K562 (cell line): ENCODE measurements at regions not wholly inside any gene's neighbourhood (a gene's known extent, or its start where the extent isn't known, plus 50 kb on each side); places are given as distances from the start of the nearest gene placed in this dataset.

Source experiments
- ATAC-seq: fragments of 200-7000 bp; cut with Tn5 transposase; 3 replicates; pipeline ENCODE4 v1.9.1; 2020; ENCODE audit warnings: moderate library complexity
- BruUV-seq: library from RNA; stranded (reverse); fragments of 400-500 nt; replicated peaks from 2 replicates; lab custom pipeline; 2021; lab: Mats Ljungman, UMichigan
- CTCF ChIA-PET: fragments of 300-600 bp; formaldehyde crosslinking; extraction: SDS; loops from one replicate; lab custom pipeline; 2021; ENCODE audit warnings: low intra/inter-chr PET ratio; lab: Yijun Ruan, JAX
- POLR2A ChIA-PET: fragments of 300-600, 350-650 bp; sonication (Branson Sonifier 250); formaldehyde crosslinking; extraction: SDS; loops from one replicate; lab custom pipeline; 2021; ENCODE audit warnings: antibody characterized with exemption, inconsistent platforms; lab: Yijun Ruan, JAX
- DNase-seq, 4 experiments: peaks; one replicate each; pipeline versions ENCODE4 v3.0.0 to v3.0.0-alpha.2; 2011 to 2018; ENCODE audit warnings: low spot score in 3 of 4, mixed read lengths in 3 of 4; ENCODE audit errors: extremely low read depth in 1 of 4
- FAIRE-seq: peaks from 2 replicates; lab custom pipeline; 2011; peaks lifted over from hg19 to GRCh38; lab: Jason Lieb, UNC
- H2AFZ ChIP-seq: 2 replicates; pipeline ENCODE4 v1.6.0; 2011; ENCODE audit warnings: low read depth, low read length, control low read depth, inconsistent platforms
- H3K27ac ChIP-seq: fragments of 200-600 bp; 3 replicates; pipeline ENCODE4 v1.8.0; 2011; ENCODE audit warnings: low read depth, mild to moderate bottlenecking, control low read depth, inconsistent platforms, low read length, moderate library complexity, mixed read lengths; ENCODE audit errors: extremely low read depth
- H3K27me3 ChIP-seq, 2 experiments: fragments of 300-600 bp in 1 of 2; 2 replicates in 1 of 2; 3 replicates in 1 of 2; pipeline versions ENCODE4 v1.6.0 to v1.8.0; 2011; ENCODE audit warnings: inconsistent platforms in 2 of 2, low read length in 2 of 2, mild to moderate bottlenecking in 1 of 2, mixed read lengths in 1 of 2, moderate library complexity in 1 of 2; ENCODE audit not compliant: control insufficient read depth in 2 of 2, insufficient read depth in 2 of 2
- H3K36me3 ChIP-seq: fragments of 300-600 bp; 3 replicates; pipeline ENCODE4 v1.8.0; 2011; ENCODE audit warnings: mild to moderate bottlenecking, low read length, inconsistent platforms; ENCODE audit not compliant: control insufficient read depth, insufficient read depth
- H3K4me1 ChIP-seq, 2 experiments: fragments of 200-600 bp in 1 of 2; replicated peaks in 1 of 2; 2 replicates in 1 of 2; 3 replicates in 1 of 2; pipeline versions ENCODE4 v1.5.1 to v1.8.0; 2011; ENCODE audit warnings: inconsistent platforms in 2 of 2, low read length in 2 of 2, mild to moderate bottlenecking in 1 of 2, mixed read lengths in 1 of 2, moderate library complexity in 1 of 2; ENCODE audit not compliant: control insufficient read depth in 2 of 2, insufficient read depth in 2 of 2
- H3K4me2 ChIP-seq: 2 replicates; pipeline ENCODE4 v1.6.1; 2011; ENCODE audit warnings: low read length, control low read depth, inconsistent platforms, mixed read lengths; ENCODE audit not compliant: insufficient read depth
- H3K4me3 ChIP-seq: fragments of 200-600 bp; sonication (generic), shearing (Covaris generic); 2 replicates; pipeline ENCODE4 v1.5.1; 2016; ENCODE audit warnings: control low read depth, inconsistent platforms
- H3K79me2 ChIP-seq: fragments of 200-600 bp; 3 replicates; pipeline ENCODE4 v1.8.0; 2011; ENCODE audit warnings: low read length, inconsistent platforms; ENCODE audit not compliant: control insufficient read depth, insufficient read depth
- H3K9ac ChIP-seq, 2 experiments: 2 replicates each; pipeline versions ENCODE4 v1.6.0 to v1.6.1; 2011; ENCODE audit warnings: low read depth in 2 of 2, low read length in 2 of 2, control low read depth in 1 of 2, inconsistent platforms in 1 of 2, mild to moderate bottlenecking in 1 of 2, mixed read lengths in 1 of 2; ENCODE audit not compliant: insufficient read depth in 1 of 2
- H3K9me1 ChIP-seq: one replicate; pipeline ENCODE4 v1.6.0; 2011; ENCODE audit warnings: inconsistent platforms, mild to moderate bottlenecking, low read length, moderate library complexity; ENCODE audit not compliant: control insufficient read depth, insufficient read depth
- H3K9me3 ChIP-seq: replicated peaks from 2 replicates; pipeline ENCODE4 v1.5.1; 2011; ENCODE audit warnings: low read depth, low read length, inconsistent platforms; ENCODE audit not compliant: control insufficient read depth, insufficient read depth
- H4K20me1 ChIP-seq: replicated peaks from 2 replicates; pipeline ENCODE4 v1.6.1; 2011; ENCODE audit warnings: low read length, inconsistent platforms, mixed read lengths; ENCODE audit not compliant: control insufficient read depth, insufficient read depth
- CEBPB ChIP-seq: fragments of 450-650 bp; IDR thresholded peaks from 2 replicates; pipeline ENCODE4 v1.6.1; 2016; ENCODE audit warnings: missing genetic modification characterization, missing compliant biosample characterization
- EP400 ChIP-seq: fragments of 450-650 bp; IDR thresholded peaks from 2 replicates; pipeline ENCODE4 v1.6.1; 2017; ENCODE audit warnings: antibody characterized with exemption, mild to moderate bottlenecking, moderate library complexity
- ETV6 ChIP-seq, 3 experiments: fragments of 150-350 bp in 1 of 3; sonication (generic) in 1 of 3; formaldehyde crosslinking in 1 of 3; IDR thresholded peaks; 2 replicates each; pipeline versions ENCODE4 v1.6.1 to v1.8.0; 2014 to 2022; ENCODE audit warnings: borderline replicate concordance in 2 of 3, low read depth in 2 of 3, antibody characterized with exemption in 1 of 3, low read length in 1 of 3, mild to moderate bottlenecking in 1 of 3, missing genetic modification reagents in 1 of 3
- RAD51 ChIP-seq: fragments of 450-650 bp; IDR thresholded peaks from 2 replicates; pipeline ENCODE4 v1.7.1; 2016; ENCODE audit warnings: low read depth, mild to moderate bottlenecking, borderline replicate concordance
- RFX1 ChIP-seq: fragments of 450-650 bp; IDR thresholded peaks from 2 replicates; pipeline ENCODE4 v1.6.1; 2016; ENCODE audit warnings: mild to moderate bottlenecking, moderate library complexity
- RHOXF2B ChIP-seq: fragments of 250-450 bp; sonication (Bioruptor Pico); conservative IDR thresholded peaks from 2 replicates; pipeline ENCODE4 v1.5.1; 2021
- SRSF7 ChIP-seq: fragments of 200-400 bp; formaldehyde crosslinking; optimal IDR thresholded peaks from 2 replicates; pipeline ENCODE3; 2017; ENCODE audit warnings: mild to moderate bottlenecking, low read depth, low read length
- THRAP3 ChIP-seq: fragments of 450-650 bp; IDR thresholded peaks from 2 replicates; pipeline ENCODE4 v1.6.1; 2016; ENCODE audit warnings: mild to moderate bottlenecking, inconsistent platforms, borderline replicate concordance
- ZNF764 ChIP-seq: fragments of 250-450 bp; sonication (Bioruptor Pico); IDR thresholded peaks from 2 replicates; pipeline ENCODE4 v1.4.0; 2020; ENCODE audit warnings: low read depth, mild to moderate bottlenecking, moderate library complexity
- WGBS: fragments of 100-300 bp; shearing (Covaris generic); methylation state at CpG from one replicate; pipeline ENCODE4 v1.1.6; 2016; ENCODE audit warnings: low coverage, mixed read lengths; ENCODE audit not compliant: insufficient coverage; ENCODE audit errors: missing lambda C conversion rate; 5-methylcytosine and 5-hydroxymethylcytosine counted together
- in situ Hi-C: fragments of 300-500 bp; cut with MboI; formaldehyde crosslinking; loops from 4 replicates; pipeline ENCODE4 v1.15.0; 2018; ENCODE audit warnings: inconsistent platforms, mixed read lengths
- intact Hi-C: fragments of 100-400 bp; cut with micrococcal nuclease; formaldehyde crosslinking; loops from 2 replicates; pipeline ENCODE4 v1.14.2; 2022

DNA sequence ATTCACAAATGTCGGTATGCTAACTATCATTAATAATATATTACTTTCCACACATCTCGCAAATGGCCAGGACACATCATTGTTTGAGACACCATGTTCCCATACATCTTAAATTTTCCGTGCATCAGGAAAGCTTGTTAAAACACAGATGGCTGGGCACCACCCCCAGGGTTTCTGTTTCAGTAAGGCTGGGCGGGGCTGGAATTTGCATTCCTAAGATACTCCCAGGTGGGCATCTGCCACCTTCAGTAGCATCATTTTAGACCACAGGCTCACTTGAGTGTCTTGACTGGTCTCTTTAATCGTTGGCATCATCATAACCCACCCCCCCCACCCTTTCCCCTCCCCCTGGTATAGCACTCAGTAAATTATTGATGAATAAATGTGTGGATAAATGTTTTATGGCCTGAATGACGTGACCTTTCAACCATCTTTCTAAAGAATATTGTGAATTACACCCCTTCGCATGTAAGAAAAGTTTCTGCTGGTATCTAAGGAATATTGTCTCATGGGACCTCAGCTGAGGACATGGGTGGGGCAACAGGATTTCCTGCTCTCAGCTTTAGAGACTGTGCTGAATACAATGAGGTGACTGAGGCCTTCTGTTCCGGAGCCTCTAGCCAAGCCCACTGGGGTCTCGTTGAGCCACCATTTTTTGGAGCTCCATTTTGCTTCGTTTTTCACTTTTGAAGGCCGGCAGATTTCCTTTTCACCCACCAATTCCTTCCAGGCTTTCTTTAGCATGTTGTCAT is 124.1 kb upstream of the NEDD9 start:
- in situ Hi-C loops = no loop called here
- Histone ChIP-seq H3K4me3 (no peak overlapping the region), H3K36me3 (no peaks in the 10 kb centered on the region), H3K4me1 (no peaks in the 10 kb centered on the region), H3K9ac (no peak overlapping the region), H3K9me3 (no peaks in the 10 kb centered on the region), H2AFZ (no peak overlapping the region), H3K27ac (no peak overlapping the region), H3K4me2 (no peak overlapping the region), H4K20me1 (no peaks in the 10 kb centered on the region), H3K79me2 (no peaks in the 10 kb centered on the region), H3K27me3 (peaks cover 7 to 32% of the 10 kb centered on the region in 2 experiments; a peak in 4 of 5 replicates), H3K9me1 (no peaks in the 10 kb centered on the region)
- under 1% methylated on average over 10 of the region's 11 CpGs for WGBS
- ATAC-seq (no peak), DNase-seq (no peak), FAIRE-seq (no peak)
- intact Hi-C loops = no loop called here
- POLR2A ChIA-PET = no interaction called here
- TF ChIP-seq RAD51 (no peak), THRAP3 (no peak), RFX1 (no peak), EP400 (no peak), CEBPB (tag) (no peak), ETV6 (IDR thresholded peaks at IDR 0.05; ENCODE audit: borderline replicate concordance in 1 of 2, low read depth in 2 of 2, low read length in 1 of 2) (no peak), ETV6 (CRISPR knock-in tag; IDR thresholded peaks at IDR 0.05; ENCODE audit: borderline replicate concordance) (no peak), SRSF7 (no peak), RHOXF2B (CRISPR knock-in tag) (no peak), ZNF764 (CRISPR knock-in tag) (no peak)
- BruUV-seq = no TSS peak
- CTCF ChIA-PET = no interaction called here
